RWPE2 (cell line): ENCODE measurements at regions not wholly inside any gene's neighbourhood (a gene's known extent, or its start where the extent isn't known, plus 50 kb on each side); places are given as distances from the start of the nearest gene placed in this dataset.

Experiments
- ATAC-seq: fragments of 200-7000 bp; cut with Tn5 transposase; 3 replicates; pipeline ENCODE4 v1.9.1; 2021; ENCODE audit warnings: low read depth
- DNase-seq: peaks from one replicate; pipeline ENCODE4 v3.0.0-alpha.2; 2020; ENCODE audit warnings: low spot score
- H3K27ac ChIP-seq: fragments of 450-650 bp; 2 replicates; pipeline ENCODE4 v1.5.1; 2017; ENCODE audit warnings: mild to moderate bottlenecking; ENCODE audit not compliant: poor library complexity, severe bottlenecking
- H3K27me3 ChIP-seq: fragments of 250-450 bp; sonication (Bioruptor Pico); 2 replicates; pipeline ENCODE4 v1.5.1; 2021; ENCODE audit warnings: mild to moderate bottlenecking, moderate library complexity; ENCODE audit not compliant: insufficient read depth, poor library complexity, severe bottlenecking
- H3K36me3 ChIP-seq: fragments of 250-450 bp; sonication (Bioruptor Pico); 2 replicates; pipeline ENCODE4 v1.5.1; 2020; ENCODE audit warnings: low read depth, mild to moderate bottlenecking, moderate library complexity
- H3K4me1 ChIP-seq: fragments of 250-450 bp; sonication (Bioruptor Pico); 2 replicates; pipeline ENCODE4 v1.5.1; 2021; ENCODE audit warnings: mild to moderate bottlenecking, moderate library complexity; ENCODE audit not compliant: insufficient read depth, poor library complexity, severe bottlenecking
- H3K4me3 ChIP-seq: fragments of 250-450 bp; sonication (Bioruptor Pico); 2 replicates; pipeline ENCODE4 v1.5.1; 2021; ENCODE audit warnings: mild to moderate bottlenecking, moderate library complexity; ENCODE audit not compliant: severe bottlenecking
- H3K9me3 ChIP-seq: fragments of 250-450 bp; sonication (Bioruptor Pico); 2 replicates; pipeline ENCODE4 v1.5.1; 2021; ENCODE audit warnings: mild to moderate bottlenecking, moderate library complexity; ENCODE audit not compliant: severe bottlenecking
- CTCF ChIP-seq: fragments of 450-650 bp; IDR thresholded peaks from one replicate; pipeline ENCODE4 v1.5.1; 2017; ENCODE audit warnings: mild to moderate bottlenecking, moderate library complexity; ENCODE audit not compliant: poor library complexity, severe bottlenecking

- no peak overlapping the region for H3K27ac ChIP-seq
- no peaks in the 10 kb centered on the region for H3K36me3 ChIP-seq
- no peaks in the 10 kb centered on the region for H3K27me3 ChIP-seq
- H3K9me3 ChIP-seq = no peaks in the 10 kb centered on the region
- H3K4me1 ChIP-seq = no peaks in the 10 kb centered on the region
- peak; percentile 15 for DNase-seq
- H3K4me3 ChIP-seq = no peak overlapping the region
- no peak for TF ChIP-seq CTCF
- ATAC-seq = no peak
Measured at GRCh38 chr1:22330092-22330759, 121.4 kb upstream of the ZBTB40 start.

GRCh38 chr1:22330760-22331119 lies 120.9 kb upstream of the ZBTB40 start:
- no peaks in the 10 kb centered on the region for H3K36me3 ChIP-seq
- no peaks in the 10 kb centered on the region for H3K4me1 ChIP-seq
- H3K4me3 ChIP-seq = no peak overlapping the region
- no peaks in the 10 kb centered on the region for H3K27me3 ChIP-seq
- no peak for ATAC-seq
- no peak for DNase-seq
- TF ChIP-seq CTCF = no peak
- no peak overlapping the region for H3K27ac ChIP-seq
- H3K9me3 ChIP-seq = no peaks in the 10 kb centered on the region

GRCh38 chr1:22331618-22332423 lies 119.8 kb upstream of the ZBTB40 start:
- Histone ChIP-seq H3K27ac (no peak overlapping the region), H3K9me3 (no peaks in the 10 kb centered on the region), H3K4me3 (no peak overlapping the region), H3K27me3 (no peaks in the 10 kb centered on the region), H3K36me3 (no peaks in the 10 kb centered on the region), H3K4me1 (no peaks in the 10 kb centered on the region)
- TF ChIP-seq CTCF = no peak
- DNase-seq (no peak), ATAC-seq (no peak)

GRCh38 chr1:22332424-22332717 lies 119.3 kb upstream of the ZBTB40 start:
- Histone ChIP-seq H3K9me3 (no peaks in the 10 kb centered on the region), H3K4me1 (no peaks in the 10 kb centered on the region), H3K36me3 (no peaks in the 10 kb centered on the region), H3K27ac (no peak overlapping the region), H3K27me3 (no peaks in the 10 kb centered on the region), H3K4me3 (no peak overlapping the region)
- no peak for TF ChIP-seq CTCF
- ATAC-seq (no peak), DNase-seq (no peak)
